Activated gamma-delta T cell (primary cell): ENCODE measurements at regions not wholly inside any gene's neighbourhood (a gene's known extent, or its start where the extent isn't known, plus 50 kb on each side); places are given as distances from the start of the nearest gene placed in this dataset.
"Not testable (repeated sequence)": the region's sequence is repeated elsewhere in the genome, so short reads cannot be mapped to it uniquely, and the experiment has no call there.

ENCODE experiments used
- DNase-seq: peaks from one replicate; lab custom pipeline; 2025; lab: John Stamatoyannopoulos, UW

GRCh38 chr10:29794776-29795611, 160.2 kb upstream of the SVIL start:
- no peak for DNase-seq

- no peak for DNase-seq
Observed at GRCh38 chr10:29791773-29792172, 157.0 kb upstream of the SVIL start.

- DNase-seq = no peak
Observed at GRCh38 chr10:29790207-29790606, 155.4 kb upstream of the SVIL start.

- DNase-seq = no peak
Observed at GRCh38 chr10:29788113-29788512, 153.3 kb upstream of the SVIL start.

- DNase-seq = no peak
Observed at GRCh38 chr10:29785701-29786100, 150.9 kb upstream of the SVIL start.

- no peak for DNase-seq
Observed at GRCh38 chr10:29784175-29784773, 149.5 kb upstream of the SVIL start.

- no peak for DNase-seq
Observed at GRCh38 chr10:29783201-29783947, 148.6 kb upstream of the SVIL start.

GRCh38 chr10:29780639-29781038, 145.9 kb upstream of the SVIL start:
- DNase-seq = no peak

- no peak for DNase-seq
Observed at GRCh38 chr10:29780096-29780495, 145.3 kb upstream of the SVIL start.

GRCh38 chr10:29776246-29776645, 141.5 kb upstream of the SVIL start:
- no peak for DNase-seq

- no peak for DNase-seq
Observed at GRCh38 chr10:29774475-29774874, 139.7 kb upstream of the SVIL start.

- no peak for DNase-seq
Observed at GRCh38 chr10:29773675-29774091, 138.9 kb upstream of the SVIL start.

GRCh38 chr10:29772403-29772802, 137.6 kb upstream of the SVIL start:
- DNase-seq = no peak

- DNase-seq = no peak
Observed at GRCh38 chr10:29771376-29771775, 136.6 kb upstream of the SVIL start.

- not testable (repeated sequence) for DNase-seq
Observed at GRCh38 chr10:29769277-29769676, 134.5 kb upstream of the SVIL start.

- DNase-seq = no peak
Observed at GRCh38 chr10:29767968-29768367, 133.2 kb upstream of the SVIL start.

GRCh38 chr10:29766753-29767152, 132.0 kb upstream of the SVIL start:
- DNase-seq = no peak

GRCh38 chr10:29765330-29765729, 130.6 kb upstream of the SVIL start:
- DNase-seq = no peak

- DNase-seq = no peak
Observed at GRCh38 chr10:29763396-29763795, 128.6 kb upstream of the SVIL start.

- no peak for DNase-seq
Observed at GRCh38 chr10:29761916-29762315, 127.1 kb upstream of the SVIL start.

GRCh38 chr10:29760138-29760900, 125.5 kb upstream of the SVIL start:
- DNase-seq = no peak
